ENCODE measurements at regions not wholly inside any gene's neighbourhood (a gene's known extent, or its start where the extent isn't known, plus 50 kb on each side); places are given as distances from the start of the nearest gene placed in this dataset.

DNA sequence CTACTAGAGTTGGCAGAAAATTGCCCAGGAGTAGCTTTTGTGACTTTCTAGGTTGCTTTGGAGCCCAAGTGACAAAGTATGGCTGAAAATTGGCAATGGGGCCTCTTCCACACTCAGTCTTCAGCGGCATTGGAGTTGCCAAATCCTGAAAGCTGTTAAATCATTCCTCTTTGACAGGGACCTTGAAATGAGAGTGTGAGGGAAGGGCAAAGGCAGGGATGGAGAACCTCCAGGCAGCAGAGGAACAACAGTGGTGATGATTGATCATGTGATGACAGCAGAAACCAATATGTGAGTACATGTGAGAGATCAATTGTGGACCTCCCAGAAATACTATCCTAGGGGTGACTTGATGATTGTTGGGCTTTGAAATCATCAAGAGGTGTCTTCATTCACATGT is 393.9 kb downstream of the KIF16B start:
- Histone ChIP-seq H3K9me3 (ENCODE audit: control insufficient read depth in 3 of 3, low read length in 3 of 3) (peaks cover 0 to 5% (median 0%) of the 10 kb centered on the region in 3 donors), H3K9ac (ENCODE audit: low read depth in 1 of 3, low read length in 3 of 3) (no peak overlapping the region), H3K4me3 (ENCODE audit: low read length in 3 of 3) (no peak overlapping the region), H3K27me3 (ENCODE audit: control insufficient read depth in 3 of 3, insufficient read depth in 3 of 3, low read length in 3 of 3) (no peaks in the 10 kb centered on the region), H3K4me1 (ENCODE audit: control insufficient read depth in 3 of 3, insufficient read depth in 3 of 3, low read length in 3 of 3) (no peaks in the 10 kb centered on the region), H3K27ac (ENCODE audit: low read depth, low read length) (no peak overlapping the region), H3K36me3 (ENCODE audit: control insufficient read depth in 3 of 3, insufficient read depth in 3 of 3, low read length in 3 of 3) (no peaks in the 10 kb centered on the region)

DNA sequence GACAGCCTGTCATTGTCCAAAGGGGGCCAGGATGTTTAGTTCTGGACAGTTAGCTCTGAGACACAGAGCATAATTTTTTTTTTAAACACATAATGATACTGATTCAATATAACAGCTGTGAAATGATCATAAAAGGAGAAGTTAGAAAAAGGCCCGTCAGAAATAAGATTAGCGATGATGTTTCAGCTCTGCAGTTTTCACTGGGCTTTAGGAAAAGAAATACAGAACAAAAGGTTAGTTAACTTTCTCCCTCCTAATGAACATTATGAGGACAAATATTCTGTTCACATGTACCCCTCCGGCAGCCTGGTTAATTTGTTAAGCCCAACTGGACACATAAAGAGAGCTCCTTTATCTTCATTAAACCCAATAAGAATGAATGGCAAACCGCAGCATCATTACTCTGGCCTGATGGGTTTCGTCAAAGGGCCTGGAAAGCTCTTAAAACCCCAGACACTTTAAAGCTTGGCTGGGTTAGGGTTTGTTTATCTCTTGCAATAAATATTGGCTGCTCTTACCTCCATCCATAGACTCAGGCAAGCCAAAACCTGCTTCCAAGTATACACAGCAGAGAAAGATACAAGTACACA is 394.6 kb downstream of the KIF16B start:
- H3K27me3 ChIP-seq (ENCODE audit: control insufficient read depth in 3 of 3, insufficient read depth in 3 of 3, low read length in 3 of 3): no peaks in the 10 kb centered on the region
- H3K27ac ChIP-seq (ENCODE audit: low read depth, low read length): no peak overlapping the region
- H3K4me1 ChIP-seq (ENCODE audit: control insufficient read depth in 3 of 3, insufficient read depth in 3 of 3, low read length in 3 of 3): no peaks in the 10 kb centered on the region
- no peak overlapping the region for H3K4me3 ChIP-seq (ENCODE audit: low read length in 3 of 3)
- H3K9me3 ChIP-seq (ENCODE audit: control insufficient read depth in 3 of 3, low read length in 3 of 3): peaks cover 0 to 5% (median 0%) of the 10 kb centered on the region in 3 donors
- no peaks in the 10 kb centered on the region for H3K36me3 ChIP-seq (ENCODE audit: control insufficient read depth in 3 of 3, insufficient read depth in 3 of 3, low read length in 3 of 3)
- H3K9ac ChIP-seq (ENCODE audit: low read depth in 1 of 3, low read length in 3 of 3): no peak overlapping the region

DNA sequence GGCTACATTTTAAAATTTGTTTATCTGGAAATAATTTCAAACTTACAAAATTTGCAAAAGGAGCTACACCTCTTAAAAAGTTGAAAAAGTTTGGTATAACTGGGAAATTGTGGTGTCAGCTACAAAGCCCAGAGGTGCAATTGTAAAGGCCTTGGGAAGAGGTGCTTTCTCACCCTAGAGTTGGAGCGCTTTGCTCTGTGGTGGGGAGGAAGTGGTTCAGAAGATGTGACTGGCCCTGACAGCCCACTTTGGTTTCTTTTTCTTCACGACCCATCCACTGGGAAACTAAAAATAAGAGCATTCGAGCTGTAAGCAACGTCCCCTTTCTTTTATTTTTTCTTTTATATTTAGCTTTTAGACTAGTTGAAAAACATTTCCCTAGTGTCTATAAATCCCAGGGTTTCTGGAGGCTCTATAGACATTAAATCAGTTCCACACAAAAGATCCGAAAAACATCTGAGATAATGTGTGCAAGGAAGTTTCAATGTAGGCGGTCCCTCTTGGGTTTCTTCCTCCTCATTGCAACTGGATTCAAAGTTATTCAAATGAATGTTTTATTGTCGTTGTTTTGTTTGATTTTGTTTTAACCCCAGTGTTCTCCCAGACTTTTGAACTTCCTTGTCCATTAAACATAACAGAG is 397.8 kb downstream of the KIF16B start:
- Histone ChIP-seq H3K36me3 (ENCODE audit: control insufficient read depth in 3 of 3, insufficient read depth in 3 of 3, low read length in 3 of 3) (no peaks in the 10 kb centered on the region), H3K4me3 (ENCODE audit: low read length in 3 of 3) (no peak overlapping the region), H3K4me1 (ENCODE audit: control insufficient read depth in 3 of 3, insufficient read depth in 3 of 3, low read length in 3 of 3) (no peaks in the 10 kb centered on the region), H3K27me3 (ENCODE audit: control insufficient read depth in 3 of 3, insufficient read depth in 3 of 3, low read length in 3 of 3) (peaks cover 0 to 2% (median 0%) of the 10 kb centered on the region in 3 donors), H3K9ac (ENCODE audit: low read depth in 1 of 3, low read length in 3 of 3) (no peak overlapping the region), H3K27ac (ENCODE audit: low read depth, low read length) (no peak overlapping the region), H3K9me3 (ENCODE audit: control insufficient read depth in 3 of 3, low read length in 3 of 3) (peaks cover 0 to 5% (median 0%) of the 10 kb centered on the region in 3 donors)

DNA sequence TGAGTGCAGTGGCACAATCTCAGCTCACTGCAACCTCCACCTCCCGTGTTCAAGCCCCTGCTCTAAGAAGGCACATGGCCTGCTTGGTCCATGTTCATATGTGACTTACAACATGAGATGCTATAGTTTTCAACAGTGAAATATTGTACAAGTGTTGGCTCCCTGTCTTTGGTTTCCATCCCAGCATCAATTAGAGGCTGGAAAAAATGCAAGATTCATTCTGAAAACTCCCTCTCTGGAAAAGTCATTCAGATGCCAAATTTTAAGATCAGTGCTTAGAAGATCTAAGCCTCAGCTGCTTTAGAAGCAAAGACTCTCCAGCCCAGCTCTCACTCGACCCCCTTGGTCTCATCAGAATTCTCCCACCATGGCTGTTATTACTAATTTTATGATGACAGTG is 398.9 kb downstream of the KIF16B start:
- Histone ChIP-seq H3K9ac (ENCODE audit: low read depth in 1 of 3, low read length in 3 of 3) (no peak overlapping the region), H3K27me3 (ENCODE audit: control insufficient read depth in 3 of 3, insufficient read depth in 3 of 3, low read length in 3 of 3) (peaks cover 0 to 2% (median 0%) of the 10 kb centered on the region in 3 donors), H3K27ac (ENCODE audit: low read depth, low read length) (no peak overlapping the region), H3K4me3 (ENCODE audit: low read length in 3 of 3) (no peak overlapping the region), H3K9me3 (ENCODE audit: control insufficient read depth in 3 of 3, low read length in 3 of 3) (no peaks in the 10 kb centered on the region), H3K4me1 (ENCODE audit: control insufficient read depth in 3 of 3, insufficient read depth in 3 of 3, low read length in 3 of 3) (no peaks in the 10 kb centered on the region), H3K36me3 (ENCODE audit: control insufficient read depth in 3 of 3, insufficient read depth in 3 of 3, low read length in 3 of 3) (no peaks in the 10 kb centered on the region)

DNA sequence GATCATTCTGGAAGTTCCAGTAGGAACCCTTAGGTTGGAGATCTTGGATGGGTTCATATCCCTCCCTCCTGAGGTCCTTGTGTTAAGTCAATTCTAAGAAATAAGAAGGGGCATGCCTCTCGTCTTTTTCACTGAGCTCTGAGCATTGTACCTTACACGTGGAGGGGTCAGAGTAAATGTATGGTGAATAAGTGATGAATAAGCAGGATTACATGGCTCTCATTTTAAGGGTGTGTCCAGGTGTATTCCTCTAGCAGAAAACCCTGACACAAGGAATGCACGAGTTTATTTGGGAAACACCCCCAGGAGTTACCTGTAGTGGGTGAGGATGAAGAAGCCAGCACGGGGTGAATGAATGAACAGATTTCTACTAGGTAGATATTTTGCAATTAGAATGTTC is 400.2 kb downstream of the KIF16B start:
- Histone ChIP-seq H3K4me3 (ENCODE audit: low read length in 3 of 3) (no peak overlapping the region), H3K4me1 (ENCODE audit: control insufficient read depth in 3 of 3, insufficient read depth in 3 of 3, low read length in 3 of 3) (no peaks in the 10 kb centered on the region), H3K9ac (ENCODE audit: low read depth in 1 of 3, low read length in 3 of 3) (no peak overlapping the region), H3K36me3 (ENCODE audit: control insufficient read depth in 3 of 3, insufficient read depth in 3 of 3, low read length in 3 of 3) (no peaks in the 10 kb centered on the region), H3K9me3 (ENCODE audit: control insufficient read depth in 3 of 3, low read length in 3 of 3) (no peaks in the 10 kb centered on the region), H3K27me3 (ENCODE audit: control insufficient read depth in 3 of 3, insufficient read depth in 3 of 3, low read length in 3 of 3) (peaks cover 0 to 2% (median 0%) of the 10 kb centered on the region in 3 donors), H3K27ac (ENCODE audit: low read depth, low read length) (no peak overlapping the region)

DNA sequence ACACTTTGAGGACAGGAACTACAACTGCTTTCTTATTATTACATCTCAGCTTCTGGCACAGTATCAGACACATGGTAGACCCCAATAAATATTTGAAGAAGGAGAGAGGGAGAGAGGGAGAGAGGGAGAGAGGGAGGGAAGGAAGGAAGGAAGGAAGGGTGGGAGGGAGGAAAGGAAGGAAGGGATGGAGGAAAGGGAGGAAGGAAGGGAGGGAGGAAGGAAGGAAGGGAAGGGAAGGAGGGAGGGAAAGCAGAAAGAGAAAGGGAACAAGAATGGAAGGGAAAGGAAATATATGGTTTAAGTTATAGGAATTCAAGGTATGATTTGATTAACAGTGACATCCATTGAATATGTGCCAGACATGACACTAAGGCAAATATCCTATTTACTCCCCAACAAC is 402.1 kb downstream of the KIF16B start:
- H3K4me1 ChIP-seq (ENCODE audit: control insufficient read depth in 3 of 3, insufficient read depth in 3 of 3, low read length in 3 of 3): no peaks in the 10 kb centered on the region
- no peak overlapping the region for H3K9ac ChIP-seq (ENCODE audit: low read depth in 1 of 3, low read length in 3 of 3)
- no peaks in the 10 kb centered on the region for H3K9me3 ChIP-seq (ENCODE audit: control insufficient read depth in 3 of 3, low read length in 3 of 3)
- H3K4me3 ChIP-seq (ENCODE audit: low read length in 3 of 3): no peak overlapping the region
- H3K27ac ChIP-seq (ENCODE audit: low read depth, low read length): no peak overlapping the region
- H3K27me3 ChIP-seq (ENCODE audit: control insufficient read depth in 3 of 3, insufficient read depth in 3 of 3, low read length in 3 of 3): peaks cover 0 to 2% (median 0%) of the 10 kb centered on the region in 3 donors
- no peaks in the 10 kb centered on the region for H3K36me3 ChIP-seq (ENCODE audit: control insufficient read depth in 3 of 3, insufficient read depth in 3 of 3, low read length in 3 of 3)

DNA sequence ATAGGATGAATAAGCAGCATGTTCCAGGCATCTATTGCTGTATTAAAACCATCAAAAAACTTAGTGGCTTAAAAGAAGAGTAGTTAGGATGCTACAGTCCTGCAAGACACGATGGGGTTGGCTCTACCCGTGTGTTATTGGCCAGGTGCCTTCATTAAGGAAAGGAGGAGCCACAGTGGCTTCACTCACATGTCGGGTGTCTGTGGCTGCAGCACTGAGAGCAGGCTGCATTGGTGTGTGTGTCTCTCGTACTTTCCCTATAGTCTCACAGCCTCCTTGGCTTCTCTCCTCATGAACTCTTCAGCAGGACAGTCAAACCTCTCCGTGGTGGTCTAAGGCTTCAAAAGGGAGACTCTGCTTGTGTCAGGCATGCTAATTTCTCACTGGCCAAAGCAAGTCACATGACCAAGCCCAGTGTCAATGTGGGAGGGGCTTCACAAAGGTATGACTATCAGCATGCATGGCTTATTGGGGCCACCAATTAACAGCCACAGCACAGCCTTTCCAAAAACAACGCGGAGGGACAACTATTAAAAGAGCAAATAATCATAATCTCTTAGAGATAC is 402.8 kb downstream of the KIF16B start:
- no peak overlapping the region for H3K9ac ChIP-seq (ENCODE audit: low read depth in 1 of 3, low read length in 3 of 3)

DNA sequence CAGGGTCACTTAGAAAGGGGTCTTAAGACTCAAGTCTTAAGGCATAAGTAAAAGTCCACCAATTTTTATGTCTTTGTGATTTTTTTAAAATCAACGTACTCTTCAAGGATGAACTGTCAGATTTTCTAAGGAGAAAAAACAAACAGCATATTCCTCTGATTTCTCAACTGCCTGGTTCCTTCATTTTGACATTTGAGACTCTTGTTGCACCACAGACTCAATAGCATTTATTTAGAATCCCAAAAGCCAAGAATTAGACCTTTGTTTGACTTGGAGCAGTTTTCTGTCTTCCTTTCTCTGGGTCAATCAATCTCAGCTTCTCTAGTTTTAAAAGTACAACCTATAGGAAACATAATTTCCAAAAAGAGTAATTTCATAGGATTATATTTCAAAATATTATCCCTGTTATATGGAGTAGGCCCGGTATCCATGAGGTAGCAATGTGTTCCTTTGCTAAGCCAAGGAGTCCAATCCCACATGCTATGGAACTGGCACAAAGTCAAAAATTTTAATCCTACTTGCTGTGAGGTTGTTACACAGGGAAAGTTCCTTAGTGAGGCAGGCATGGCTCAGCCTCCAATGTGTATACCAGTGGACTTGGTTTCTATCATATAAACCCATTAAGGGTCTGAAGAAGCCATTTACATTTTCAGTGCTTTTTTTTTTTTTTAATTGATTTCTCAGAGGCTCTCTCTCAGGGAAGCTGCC is 405.7 kb downstream of the KIF16B start:
- Histone ChIP-seq H3K4me3 (ENCODE audit: low read length in 3 of 3) (no peak overlapping the region), H3K4me1 (ENCODE audit: control insufficient read depth in 3 of 3, insufficient read depth in 3 of 3, low read length in 3 of 3) (no peaks in the 10 kb centered on the region), H3K36me3 (ENCODE audit: control insufficient read depth in 3 of 3, insufficient read depth in 3 of 3, low read length in 3 of 3) (no peaks in the 10 kb centered on the region), H3K27me3 (ENCODE audit: control insufficient read depth in 3 of 3, insufficient read depth in 3 of 3, low read length in 3 of 3) (peaks cover 0 to 2% (median 0%) of the 10 kb centered on the region in 3 donors), H3K27ac (ENCODE audit: low read depth, low read length) (no peak overlapping the region), H3K9ac (ENCODE audit: low read depth in 1 of 3, low read length in 3 of 3) (no peak overlapping the region), H3K9me3 (ENCODE audit: control insufficient read depth in 3 of 3, low read length in 3 of 3) (no peaks in the 10 kb centered on the region)

More for the DNA sequence above, 402.8 kb downstream of the KIF16B start:
- H3K9me3 ChIP-seq (ENCODE audit: control insufficient read depth in 3 of 3, low read length in 3 of 3): no peaks in the 10 kb centered on the region
- H3K27ac ChIP-seq (ENCODE audit: low read depth, low read length): no peak overlapping the region
- no peaks in the 10 kb centered on the region for H3K4me1 ChIP-seq (ENCODE audit: control insufficient read depth in 3 of 3, insufficient read depth in 3 of 3, low read length in 3 of 3)
- no peak overlapping the region for H3K4me3 ChIP-seq (ENCODE audit: low read length in 3 of 3)
- no peaks in the 10 kb centered on the region for H3K36me3 ChIP-seq (ENCODE audit: control insufficient read depth in 3 of 3, insufficient read depth in 3 of 3, low read length in 3 of 3)
- peaks cover 0 to 2% (median 0%) of the 10 kb centered on the region in 3 donors for H3K27me3 ChIP-seq (ENCODE audit: control insufficient read depth in 3 of 3, insufficient read depth in 3 of 3, low read length in 3 of 3)

DNA sequence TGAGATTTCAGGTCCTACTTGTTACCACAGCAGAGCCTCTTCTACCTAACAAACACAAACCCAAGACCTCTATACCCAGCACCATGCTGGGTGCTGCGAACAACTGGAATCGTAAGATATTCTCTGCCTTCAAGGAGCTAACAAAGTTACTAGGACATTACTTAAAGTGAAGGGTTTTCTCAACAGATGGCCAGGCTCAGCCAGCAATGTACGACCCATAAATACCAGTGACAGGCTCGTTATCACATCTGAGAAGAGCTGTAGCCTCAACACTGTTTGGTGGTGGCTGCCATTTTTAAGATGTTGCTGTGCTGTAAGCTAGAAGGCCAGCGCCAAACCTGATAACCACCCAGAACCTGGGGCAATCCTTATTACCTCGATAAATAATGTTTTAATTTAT is 406.5 kb downstream of the KIF16B start:
- Histone ChIP-seq H3K27ac (ENCODE audit: low read depth, low read length) (no peak overlapping the region), H3K4me1 (ENCODE audit: control insufficient read depth in 3 of 3, insufficient read depth in 3 of 3, low read length in 3 of 3) (no peaks in the 10 kb centered on the region), H3K9ac (ENCODE audit: low read depth in 1 of 3, low read length in 3 of 3) (no peak overlapping the region), H3K9me3 (ENCODE audit: control insufficient read depth in 3 of 3, low read length in 3 of 3) (no peaks in the 10 kb centered on the region), H3K4me3 (ENCODE audit: low read length in 3 of 3) (no peak overlapping the region), H3K36me3 (ENCODE audit: control insufficient read depth in 3 of 3, insufficient read depth in 3 of 3, low read length in 3 of 3) (no peaks in the 10 kb centered on the region), H3K27me3 (ENCODE audit: control insufficient read depth in 3 of 3, insufficient read depth in 3 of 3, low read length in 3 of 3) (peaks cover 0 to under 1% (median 0%) of the 10 kb centered on the region in 3 donors)

DNA sequence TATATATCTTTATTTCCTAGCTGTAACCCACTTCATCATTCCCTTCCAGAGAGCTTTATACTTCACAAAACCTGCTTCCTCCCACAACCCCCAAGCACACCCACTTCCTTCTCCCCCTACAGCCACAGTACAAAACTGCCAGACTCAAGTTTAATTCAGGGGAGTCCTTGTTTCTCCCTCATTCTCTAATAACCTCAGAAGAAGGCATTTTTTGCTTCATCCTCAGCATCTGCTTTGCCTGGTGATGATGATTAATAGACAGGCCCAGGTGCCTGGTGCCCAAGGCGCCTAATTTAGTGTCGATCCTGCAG is 414.3 kb downstream of the KIF16B start:
- Histone ChIP-seq H3K27ac (ENCODE audit: low read depth, low read length) (no peak overlapping the region), H3K4me1 (ENCODE audit: control insufficient read depth in 3 of 3, insufficient read depth in 3 of 3, low read length in 3 of 3) (no peaks in the 10 kb centered on the region), H3K27me3 (ENCODE audit: control insufficient read depth in 3 of 3, insufficient read depth in 3 of 3, low read length in 3 of 3) (no peaks in the 10 kb centered on the region), H3K9me3 (ENCODE audit: control insufficient read depth in 3 of 3, low read length in 3 of 3) (peaks cover 0 to 7% (median 0%) of the 10 kb centered on the region in 3 donors), H3K4me3 (ENCODE audit: low read length in 3 of 3) (no peak overlapping the region), H3K9ac (ENCODE audit: low read depth in 1 of 3, low read length in 3 of 3) (no peak overlapping the region), H3K36me3 (ENCODE audit: control insufficient read depth in 3 of 3, insufficient read depth in 3 of 3, low read length in 3 of 3) (no peaks in the 10 kb centered on the region)
